ENCODE measurements at regions not wholly inside any gene's neighbourhood (a gene's known extent, or its start where the extent isn't known, plus 50 kb on each side); places are given as distances from the start of the nearest gene placed in this dataset.

- no peak for TF ChIP-seq CHD7 (IDR thresholded peaks at IDR 0.05; ENCODE audit: insufficient replicate concordance, low read length)
- TF ChIP-seq PHF8 (conservative IDR thresholded peaks at IDR 0.05; ENCODE audit: low read depth, low read length) = no peak
- TF ChIP-seq CHD1 (IDR thresholded peaks at IDR 0.05; ENCODE audit: low read depth, low read length) = no peak
- no peak for TF ChIP-seq SP4 (IDR thresholded peaks at IDR 0.05; ENCODE audit: low read length)
Measured at GRCh38 chr3:68482565-68482964, 449.8 kb downstream of the TAFA4 start (continued).
